ENCODE measurements at regions not wholly inside any gene's neighbourhood (a gene's known extent, or its start where the extent isn't known, plus 50 kb on each side); places are given as distances from the start of the nearest gene placed in this dataset.
"Not testable (repeated sequence)": the region's sequence is repeated elsewhere in the genome, so short reads cannot be mapped to it uniquely, and the experiment has no call there.

- DNase-seq, result no peak
- in situ Hi-C loops (cut with HindIII; ENCODE audit: low pct_ligation_motif_present, low pct_unique_long_range_greater_than_20kb, low sequenced_read_pairs), result no loop called here
These were observed 218.0 kb upstream of the ADGRL4 start for GRCh38 chr1:79224537-79224936.

- in situ Hi-C loops (cut with HindIII; ENCODE audit: low pct_ligation_motif_present, low pct_unique_long_range_greater_than_20kb, low sequenced_read_pairs), result no loop called here
- no peak for DNase-seq
These were observed 214.0 kb upstream of the ADGRL4 start for GRCh38 chr1:79220509-79220908.

DNA sequence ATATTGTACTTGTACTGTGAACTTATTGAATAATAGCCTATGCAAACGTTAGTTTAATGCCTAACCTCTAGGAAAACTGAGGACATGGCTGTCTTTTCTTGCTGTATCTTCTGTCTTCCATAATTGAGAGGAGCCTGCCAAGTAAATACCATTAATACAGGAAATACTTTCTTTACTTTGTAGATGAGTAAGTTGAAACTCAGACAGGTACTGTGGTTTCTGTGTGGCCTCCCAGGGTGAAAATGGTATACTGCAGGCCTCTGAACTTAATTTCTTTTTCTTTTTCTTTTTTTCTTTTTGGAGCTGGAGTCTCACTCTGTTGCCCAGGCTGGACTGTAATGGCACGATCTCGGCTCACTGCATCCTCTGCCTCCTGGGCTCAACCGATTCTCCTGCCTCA is 208.8 kb upstream of the ADGRL4 start:
- DNase-seq, result no peak
- in situ Hi-C loops (cut with HindIII; ENCODE audit: low pct_ligation_motif_present, low pct_unique_long_range_greater_than_20kb, low sequenced_read_pairs), result no loop called here

- no peak for DNase-seq
- in situ Hi-C loops (cut with HindIII; ENCODE audit: low pct_ligation_motif_present, low pct_unique_long_range_greater_than_20kb, low sequenced_read_pairs), result no loop called here
These were observed 201.3 kb upstream of the ADGRL4 start for GRCh38 chr1:79207786-79208185.

DNA sequence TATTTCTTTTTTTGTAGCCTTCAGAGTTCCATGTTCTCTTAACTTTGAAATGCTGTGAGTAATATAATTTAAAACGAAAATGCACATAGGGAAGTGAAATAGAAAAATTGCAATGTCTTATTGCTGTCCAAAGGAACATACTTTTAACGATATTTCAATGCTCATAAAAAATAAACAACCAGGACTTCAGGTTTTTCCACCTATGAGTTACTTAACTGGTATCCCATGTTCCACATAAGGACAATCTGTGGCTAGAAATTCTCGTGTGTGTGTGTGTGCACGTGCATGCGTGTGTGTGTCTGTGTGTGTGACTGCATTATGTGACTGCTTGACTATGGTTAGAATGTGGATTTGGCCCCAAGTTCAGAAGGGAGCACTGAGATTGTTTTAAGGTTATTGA is 200.8 kb upstream of the ADGRL4 start:
- no peak for DNase-seq
- in situ Hi-C loops (cut with HindIII; ENCODE audit: low pct_ligation_motif_present, low pct_unique_long_range_greater_than_20kb, low sequenced_read_pairs), result no loop called here

DNA sequence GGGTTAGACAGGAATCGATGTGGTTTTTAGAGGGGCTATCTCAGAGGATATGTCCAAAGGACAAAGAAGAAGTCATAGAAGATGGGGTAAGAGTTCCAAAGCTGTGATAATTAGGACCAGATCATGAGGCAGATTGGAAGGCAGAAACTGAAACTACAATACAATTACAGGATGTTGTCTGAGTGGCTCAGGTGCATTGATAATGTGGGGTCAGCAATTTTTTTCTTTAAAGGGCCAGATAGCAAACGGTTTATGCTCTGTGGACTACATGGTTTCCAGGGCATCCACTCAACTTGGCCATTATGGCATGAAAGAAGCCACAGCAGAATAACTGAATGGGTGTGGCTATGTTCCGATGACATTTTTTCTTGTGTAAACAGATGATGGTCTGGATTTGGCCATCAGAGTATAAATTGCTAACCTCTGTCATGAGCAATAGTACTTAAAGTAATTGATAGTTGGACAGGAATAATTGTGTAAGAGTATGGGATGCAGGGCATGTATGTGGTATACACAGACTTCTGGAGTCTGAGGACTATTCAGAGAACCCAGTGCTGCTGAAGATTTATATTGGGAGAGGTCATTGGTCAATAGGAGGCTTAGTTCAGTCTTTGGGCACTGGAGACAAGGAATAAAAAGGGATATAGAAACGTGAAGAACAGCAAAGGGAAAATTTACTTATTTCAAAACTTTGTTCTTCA is 198.4 kb upstream of the ADGRL4 start:
- in situ Hi-C loops (cut with HindIII; ENCODE audit: low pct_ligation_motif_present, low pct_unique_long_range_greater_than_20kb, low sequenced_read_pairs), result no loop called here
- DNase-seq, result no peak

- in situ Hi-C loops (cut with HindIII; ENCODE audit: low pct_ligation_motif_present, low pct_unique_long_range_greater_than_20kb, low sequenced_read_pairs), result no loop called here
- no peak for DNase-seq
These were observed 192.3 kb upstream of the ADGRL4 start for GRCh38 chr1:79198832-79199231.

DNA sequence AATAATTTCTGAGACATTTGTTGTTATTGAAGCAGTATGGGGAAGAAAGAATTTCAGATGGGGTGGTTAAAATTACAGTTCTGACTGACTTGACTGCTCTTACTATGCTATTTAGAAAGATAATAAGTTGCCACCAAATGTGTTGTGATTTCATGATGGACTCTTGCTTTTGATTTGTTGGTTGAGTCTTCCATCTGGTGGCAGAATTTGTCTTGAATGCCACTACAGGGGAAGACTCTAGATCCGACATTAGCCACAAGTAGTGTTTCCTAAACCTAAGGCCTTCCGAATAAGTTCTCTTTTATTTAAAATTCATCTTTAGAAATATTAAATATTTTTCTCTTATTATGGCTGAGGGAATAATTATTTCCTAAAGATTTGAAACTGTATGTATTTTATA is 190.9 kb upstream of the ADGRL4 start:
- peak; percentile 44 for DNase-seq
- in situ Hi-C loops (cut with HindIII; ENCODE audit: low pct_ligation_motif_present, low pct_unique_long_range_greater_than_20kb, low sequenced_read_pairs), result no loop called here

DNA sequence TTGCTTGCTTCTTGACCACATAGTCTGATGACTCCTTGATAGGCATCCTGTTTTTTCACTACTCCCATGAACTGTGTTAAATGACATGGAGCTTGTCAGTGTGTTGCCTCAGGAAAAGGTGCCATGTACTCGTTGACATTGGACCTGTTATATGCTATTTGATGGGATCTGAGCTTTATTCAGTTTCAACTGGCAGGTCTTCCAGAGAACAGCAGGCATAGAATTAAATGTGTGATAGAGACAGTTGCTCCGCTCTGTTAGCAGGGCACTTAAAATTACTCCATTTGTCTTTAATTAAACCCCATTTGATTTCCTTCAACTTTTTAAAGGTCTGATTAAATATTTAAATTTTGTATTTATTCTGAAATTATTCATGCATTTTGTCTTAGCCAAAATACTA is 189.7 kb upstream of the ADGRL4 start:
- in situ Hi-C loops (cut with HindIII; ENCODE audit: low pct_ligation_motif_present, low pct_unique_long_range_greater_than_20kb, low sequenced_read_pairs), result no loop called here
- DNase-seq, result no peak

DNA sequence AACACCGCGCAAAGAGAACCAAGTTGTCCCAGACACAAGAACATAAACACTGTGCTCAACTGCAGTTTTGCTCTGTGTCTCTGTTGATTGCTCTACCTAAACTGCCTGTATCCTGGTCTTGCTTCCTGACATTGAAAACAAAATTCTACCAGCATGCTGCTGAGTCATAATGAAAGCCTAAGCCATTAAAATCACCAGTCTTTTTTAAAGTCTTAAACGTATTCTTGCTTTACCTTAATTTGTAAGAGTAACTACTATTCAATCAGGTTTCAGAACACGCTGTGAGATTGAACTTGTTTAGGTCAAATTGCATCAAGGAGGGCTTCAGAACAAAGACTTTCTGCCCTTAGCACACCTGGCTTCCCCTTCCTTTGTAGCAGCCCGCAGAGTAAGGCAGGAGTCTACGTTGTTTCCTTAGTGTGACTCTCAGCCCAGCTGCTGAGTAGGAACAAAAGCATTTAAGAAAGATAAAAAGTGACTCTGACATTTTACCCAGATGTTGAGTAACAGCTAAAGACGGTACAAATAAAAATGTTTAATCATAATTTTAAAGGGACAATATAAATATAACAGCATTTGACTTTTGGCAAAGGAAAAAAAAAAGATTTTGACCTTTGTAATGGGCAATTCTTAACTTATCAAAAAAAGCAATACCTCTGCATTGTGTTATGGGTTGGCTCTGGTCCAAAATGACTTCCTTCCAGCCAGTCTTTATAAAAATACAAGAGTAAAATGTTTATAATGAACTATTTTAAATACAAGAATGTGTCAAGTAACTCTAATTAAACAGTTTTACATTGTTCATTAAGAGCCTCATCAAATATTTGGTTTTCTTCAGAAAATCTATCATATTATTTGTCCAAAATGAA is 186.9 kb upstream of the ADGRL4 start:
- DNase-seq, result no peak
- in situ Hi-C loops (cut with HindIII; ENCODE audit: low pct_ligation_motif_present, low pct_unique_long_range_greater_than_20kb, low sequenced_read_pairs), result no loop called here

GRCh38 chr1:79190074-79190473 is 183.5 kb upstream of the ADGRL4 start:
- DNase-seq, result no peak
- in situ Hi-C loops (cut with HindIII; ENCODE audit: low pct_ligation_motif_present, low pct_unique_long_range_greater_than_20kb, low sequenced_read_pairs), result no loop called here

DNA sequence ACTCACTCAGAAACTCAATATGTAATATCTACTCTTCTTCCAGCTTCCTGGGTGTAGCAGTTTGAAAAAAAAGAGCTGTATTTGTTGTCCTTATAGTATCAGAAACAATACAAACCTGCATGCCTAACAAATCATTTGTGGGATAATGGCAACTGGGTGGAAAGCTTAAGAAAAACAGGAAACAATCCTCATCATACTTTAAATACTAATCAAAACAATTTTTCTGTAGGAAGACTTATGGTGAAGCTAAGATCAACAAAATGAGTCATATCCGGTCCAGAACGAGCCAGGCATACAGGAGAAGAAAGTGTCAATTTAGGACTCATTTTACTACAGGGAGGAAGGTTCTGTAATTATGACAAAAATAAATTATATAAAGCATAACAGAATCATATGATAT is 181.8 kb upstream of the ADGRL4 start:
- DNase-seq, result no peak
- in situ Hi-C loops (cut with HindIII; ENCODE audit: low pct_ligation_motif_present, low pct_unique_long_range_greater_than_20kb, low sequenced_read_pairs), result no loop called here

DNA sequence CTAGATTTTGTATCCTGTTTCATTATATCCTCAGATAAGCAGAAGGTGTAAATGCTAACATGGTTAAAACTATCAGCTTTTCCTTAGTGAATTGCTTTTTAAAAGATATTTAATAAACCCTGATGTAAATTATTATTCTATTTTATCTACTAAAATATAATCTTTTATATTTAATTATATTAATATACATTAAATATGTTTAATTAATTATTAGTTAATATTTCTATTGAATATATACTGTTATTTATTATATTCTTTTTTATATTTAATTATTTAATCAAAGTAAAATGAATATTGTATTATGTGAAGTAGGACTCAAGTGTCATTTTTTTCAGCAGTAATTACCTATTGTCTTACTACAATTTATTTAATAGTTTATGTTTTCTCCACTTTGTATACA is 179.7 kb upstream of the ADGRL4 start:
- no peak for DNase-seq
- in situ Hi-C loops (cut with HindIII; ENCODE audit: low pct_ligation_motif_present, low pct_unique_long_range_greater_than_20kb, low sequenced_read_pairs), result no loop called here

DNA sequence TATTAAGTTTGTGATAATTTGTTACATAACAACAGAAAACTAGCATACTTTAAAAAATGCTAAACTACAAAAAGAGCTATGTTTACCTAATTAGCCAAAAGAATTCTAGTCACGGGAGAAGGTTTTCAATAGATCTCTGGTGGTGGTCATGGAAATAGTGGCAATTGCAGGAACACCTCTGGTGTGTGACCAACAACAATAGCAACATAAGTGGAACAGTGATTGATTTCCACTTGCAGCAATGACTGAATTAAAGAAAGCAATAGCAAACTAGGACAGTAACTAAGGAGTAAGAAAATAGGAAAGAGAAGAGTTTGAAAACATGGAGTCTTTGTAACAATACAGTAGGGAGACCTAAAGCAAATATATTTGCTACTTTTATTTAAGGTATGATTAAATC is 171.3 kb upstream of the ADGRL4 start:
- in situ Hi-C loops (cut with HindIII; ENCODE audit: low pct_ligation_motif_present, low pct_unique_long_range_greater_than_20kb, low sequenced_read_pairs), result no loop called here
- DNase-seq, result no peak

GRCh38 chr1:79161077-79161476 is 154.5 kb upstream of the ADGRL4 start:
- DNase-seq, result peak; percentile 14
- in situ Hi-C loops (cut with HindIII; ENCODE audit: low pct_ligation_motif_present, low pct_unique_long_range_greater_than_20kb, low sequenced_read_pairs), result no loop called here

DNA sequence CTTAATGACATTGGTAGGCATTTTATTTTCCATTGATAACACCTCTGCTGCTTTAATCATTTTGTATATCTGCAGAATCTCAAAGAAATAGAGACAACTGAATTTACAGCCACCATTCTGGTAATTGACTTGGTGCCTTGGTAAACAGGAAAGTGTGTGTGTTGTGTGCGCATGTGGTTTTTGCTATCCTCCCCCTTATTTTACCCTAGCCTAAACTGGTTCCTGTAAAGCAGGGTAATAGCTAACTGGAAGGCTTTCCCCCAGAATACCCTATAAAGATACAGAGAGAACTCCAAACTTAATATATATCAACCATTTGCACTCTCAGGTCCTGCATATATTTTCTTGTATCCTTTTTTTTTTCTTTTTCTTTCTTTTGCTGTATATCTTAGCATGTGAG is 149.5 kb upstream of the ADGRL4 start:
- in situ Hi-C loops (cut with HindIII; ENCODE audit: low pct_ligation_motif_present, low pct_unique_long_range_greater_than_20kb, low sequenced_read_pairs), result no loop called here
- no peak for DNase-seq

DNA sequence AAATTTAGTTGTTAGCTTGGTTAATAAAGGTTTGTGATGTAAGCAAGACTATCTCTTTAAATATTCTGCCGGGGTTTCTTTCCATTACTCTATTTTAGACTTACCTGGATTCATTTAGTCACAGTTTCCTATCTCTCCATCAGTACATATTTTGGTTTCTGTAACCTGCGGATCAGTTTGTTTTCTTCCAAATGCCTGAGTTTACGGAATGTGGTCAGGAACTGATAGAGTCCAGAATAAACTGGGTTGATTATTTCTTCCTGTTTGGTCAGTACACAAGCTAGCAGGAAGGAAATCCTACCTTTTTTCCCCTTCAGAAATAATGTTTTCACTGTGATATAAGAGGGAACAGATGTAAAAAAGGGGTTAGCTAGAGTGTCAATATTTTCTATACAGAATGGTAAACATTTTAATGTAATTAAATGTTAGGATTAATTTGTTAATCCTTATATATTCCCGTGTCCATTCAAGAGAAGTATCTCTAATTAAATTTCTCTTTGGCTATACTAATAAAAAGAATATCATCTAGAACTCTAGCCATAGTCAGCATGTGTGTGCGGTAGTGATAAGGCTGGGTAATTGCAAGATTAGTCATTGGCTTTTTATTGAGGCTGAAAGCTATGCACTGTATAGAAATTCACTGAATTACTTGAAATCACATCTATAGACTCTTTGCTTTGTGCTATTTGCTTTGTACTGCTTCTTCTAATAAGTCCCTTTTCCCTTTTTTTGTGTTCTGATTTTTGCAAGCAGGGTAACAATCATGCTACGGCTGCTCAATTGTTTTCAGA is 144.7 kb upstream of the ADGRL4 start:
- no peak for DNase-seq
- in situ Hi-C loops (cut with HindIII; ENCODE audit: low pct_ligation_motif_present, low pct_unique_long_range_greater_than_20kb, low sequenced_read_pairs), result no loop called here

- in situ Hi-C loops (cut with HindIII; ENCODE audit: low pct_ligation_motif_present, low pct_unique_long_range_greater_than_20kb, low sequenced_read_pairs), result no loop called here
- no peak for DNase-seq
These were observed 144.0 kb upstream of the ADGRL4 start for GRCh38 chr1:79150576-79150975.

- in situ Hi-C loops (cut with HindIII; ENCODE audit: low pct_ligation_motif_present, low pct_unique_long_range_greater_than_20kb, low sequenced_read_pairs), result not testable (repeated sequence)
These were observed 131.7 kb upstream of the ADGRL4 start for GRCh38 chr1:79138227-79138626.

More at GRCh38 chr1:79138227-79138626, 131.7 kb upstream of the ADGRL4 start:
- peak; percentile 88 for DNase-seq
